ENCODE measurements at regions not wholly inside any gene's neighbourhood (a gene's known extent, or its start where the extent isn't known, plus 50 kb on each side); places are given as distances from the start of the nearest gene placed in this dataset.

- ATAC-seq, result no peak
- Histone ChIP-seq H3K27ac (no peak overlapping the region), H3K4me3 (no peak overlapping the region), H3K27me3 (no peaks in the 10 kb centered on the region), H3K4me1 (peaks cover 0 to 6% (median 0%) of the 10 kb centered on the region in 3 donors), H3K9me3 (no peaks in the 10 kb centered on the region), H3K36me3 (no peaks in the 10 kb centered on the region)
- 81 to 88% methylated on average over 5 of the region's 5 CpGs for WGBS, 2 donors (ENCODE audit: low coverage in 1 of 2)
- TF ChIP-seq EP300 (IDR thresholded peaks at IDR 0.05), result no peak
- TF ChIP-seq POLR2A (IDR thresholded peaks at IDR 0.05), result no peak
- TF ChIP-seq POLR2AphosphoS5 (IDR thresholded peaks at IDR 0.05), result no peak
- TF ChIP-seq CTCF (IDR thresholded peaks at IDR 0.05), result no peak
Observed at GRCh38 chr2:19214682-19215391, 143.6 kb downstream of the OSR1 start.

- peaks cover 0 to 5% (median 0%) of the 10 kb centered on the region in 3 donors for H3K4me1 ChIP-seq
- H3K27ac ChIP-seq, result no peak overlapping the region
- H3K4me3 ChIP-seq, result no peak overlapping the region
- TF ChIP-seq POLR2AphosphoS5 (IDR thresholded peaks at IDR 0.05) (no peak), EP300 (IDR thresholded peaks at IDR 0.05) (no peak), CTCF (IDR thresholded peaks at IDR 0.05) (no peak), POLR2A (IDR thresholded peaks at IDR 0.05) (no peak)
- no peaks in the 10 kb centered on the region for H3K9me3 ChIP-seq
- no peak for ATAC-seq
- 78 to 80% methylated on average over 6 to 7 of the region's 7 CpGs for WGBS, 2 donors (ENCODE audit: low coverage in 1 of 2)
- no peaks in the 10 kb centered on the region for H3K27me3 ChIP-seq
- H3K36me3 ChIP-seq, result no peaks in the 10 kb centered on the region
Observed at GRCh38 chr2:19209575-19210341, 148.7 kb downstream of the OSR1 start.

- H3K27ac ChIP-seq, result no peak overlapping the region
- H3K9me3 ChIP-seq, result no peaks in the 10 kb centered on the region
- peaks cover 0 to 5% (median 0%) of the 10 kb centered on the region in 3 donors for H3K4me1 ChIP-seq
- TF ChIP-seq POLR2AphosphoS5 (IDR thresholded peaks at IDR 0.05) (no peak), POLR2A (IDR thresholded peaks at IDR 0.05) (no peak), EP300 (IDR thresholded peaks at IDR 0.05) (no peak), CTCF (IDR thresholded peaks at IDR 0.05) (no peak)
- ATAC-seq, result no peak
- 71 to 82% methylated on average over 4 of the region's 4 CpGs for WGBS, 2 donors (ENCODE audit: low coverage in 1 of 2)
- H3K36me3 ChIP-seq, result no peaks in the 10 kb centered on the region
- no peak overlapping the region for H3K4me3 ChIP-seq
- no peaks in the 10 kb centered on the region for H3K27me3 ChIP-seq
Observed at GRCh38 chr2:19208479-19209199, 149.8 kb downstream of the OSR1 start.

GRCh38 chr2:19207452-19207851 lies 151.0 kb downstream of the OSR1 start:
- Histone ChIP-seq H3K36me3 (no peaks in the 10 kb centered on the region), H3K27me3 (no peaks in the 10 kb centered on the region), H3K27ac (no peak overlapping the region), H3K4me1 (peaks cover 0 to 5% (median 0%) of the 10 kb centered on the region in 3 donors), H3K9me3 (no peaks in the 10 kb centered on the region), H3K4me3 (no peak overlapping the region)
- 78 to 89% methylated on average over 6 to 8 of the region's 8 CpGs for WGBS, 2 donors (ENCODE audit: low coverage in 1 of 2)
- ATAC-seq, result no peak
- no peak for TF ChIP-seq POLR2A (IDR thresholded peaks at IDR 0.05)
- TF ChIP-seq EP300 (IDR thresholded peaks at IDR 0.05), result no peak
- no peak for TF ChIP-seq POLR2AphosphoS5 (IDR thresholded peaks at IDR 0.05)
- no peak for TF ChIP-seq CTCF (IDR thresholded peaks at IDR 0.05)

Data from gastroesophageal sphincter (tissue), 4 donors.